RWPE2 (cell line): ENCODE measurements at regions not wholly inside any gene's neighbourhood (a gene's known extent, or its start where the extent isn't known, plus 50 kb on each side); places are given as distances from the start of the nearest gene placed in this dataset.

Source experiments
- ATAC-seq: fragments of 200-7000 bp; cut with Tn5 transposase; 3 replicates; pipeline ENCODE4 v1.9.1; 2021; ENCODE audit warnings: low read depth
- DNase-seq: peaks from one replicate; pipeline ENCODE4 v3.0.0-alpha.2; 2020; ENCODE audit warnings: low spot score
- H3K27ac ChIP-seq: fragments of 450-650 bp; 2 replicates; pipeline ENCODE4 v1.5.1; 2017; ENCODE audit warnings: mild to moderate bottlenecking; ENCODE audit not compliant: poor library complexity, severe bottlenecking
- H3K27me3 ChIP-seq: fragments of 250-450 bp; sonication (Bioruptor Pico); 2 replicates; pipeline ENCODE4 v1.5.1; 2021; ENCODE audit warnings: mild to moderate bottlenecking, moderate library complexity; ENCODE audit not compliant: insufficient read depth, poor library complexity, severe bottlenecking
- H3K36me3 ChIP-seq: fragments of 250-450 bp; sonication (Bioruptor Pico); 2 replicates; pipeline ENCODE4 v1.5.1; 2020; ENCODE audit warnings: low read depth, mild to moderate bottlenecking, moderate library complexity
- H3K4me1 ChIP-seq: fragments of 250-450 bp; sonication (Bioruptor Pico); 2 replicates; pipeline ENCODE4 v1.5.1; 2021; ENCODE audit warnings: mild to moderate bottlenecking, moderate library complexity; ENCODE audit not compliant: insufficient read depth, poor library complexity, severe bottlenecking
- H3K4me3 ChIP-seq: fragments of 250-450 bp; sonication (Bioruptor Pico); 2 replicates; pipeline ENCODE4 v1.5.1; 2021; ENCODE audit warnings: mild to moderate bottlenecking, moderate library complexity; ENCODE audit not compliant: severe bottlenecking
- H3K9me3 ChIP-seq: fragments of 250-450 bp; sonication (Bioruptor Pico); 2 replicates; pipeline ENCODE4 v1.5.1; 2021; ENCODE audit warnings: mild to moderate bottlenecking, moderate library complexity; ENCODE audit not compliant: severe bottlenecking
- TF ChIP-seq, protein P1 (sequence below): fragments of 450-650 bp; IDR thresholded peaks from one replicate; pipeline ENCODE4 v1.5.1; 2017; ENCODE audit warnings: mild to moderate bottlenecking, moderate library complexity; ENCODE audit not compliant: poor library complexity, severe bottlenecking

DNA sequence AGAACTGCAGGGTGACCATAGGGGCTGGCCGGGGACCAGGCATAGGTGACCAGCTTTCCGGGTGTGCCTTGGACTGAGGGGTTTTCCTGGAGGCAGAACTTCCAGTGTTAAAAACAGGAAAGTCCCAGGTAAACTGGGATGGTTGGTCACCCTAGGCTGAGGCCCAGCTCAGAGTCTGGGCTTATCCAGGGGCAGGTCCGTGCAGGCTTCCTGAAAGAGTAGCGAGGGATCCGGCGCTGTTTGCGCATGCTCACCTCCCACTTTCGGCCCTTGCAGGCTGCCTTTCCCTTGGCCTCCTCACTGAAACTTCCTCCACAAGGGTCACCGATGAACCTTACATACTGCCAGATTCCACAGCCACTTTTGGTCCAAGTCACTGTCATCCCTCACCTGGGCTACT is 119.8 kb upstream of the PLET1 start:
- no peak overlapping the region for H3K27ac ChIP-seq
- ATAC-seq (0 out of 3 replicates have a peak, but pooled peaks have one; percentile 23), DNase-seq (no peak)
- no peaks in the 10 kb centered on the region for H3K36me3 ChIP-seq
- no peaks in the 10 kb centered on the region for H3K27me3 ChIP-seq
- H3K9me3 ChIP-seq: no peaks in the 10 kb centered on the region
- TF ChIP-seq, protein P1, sequence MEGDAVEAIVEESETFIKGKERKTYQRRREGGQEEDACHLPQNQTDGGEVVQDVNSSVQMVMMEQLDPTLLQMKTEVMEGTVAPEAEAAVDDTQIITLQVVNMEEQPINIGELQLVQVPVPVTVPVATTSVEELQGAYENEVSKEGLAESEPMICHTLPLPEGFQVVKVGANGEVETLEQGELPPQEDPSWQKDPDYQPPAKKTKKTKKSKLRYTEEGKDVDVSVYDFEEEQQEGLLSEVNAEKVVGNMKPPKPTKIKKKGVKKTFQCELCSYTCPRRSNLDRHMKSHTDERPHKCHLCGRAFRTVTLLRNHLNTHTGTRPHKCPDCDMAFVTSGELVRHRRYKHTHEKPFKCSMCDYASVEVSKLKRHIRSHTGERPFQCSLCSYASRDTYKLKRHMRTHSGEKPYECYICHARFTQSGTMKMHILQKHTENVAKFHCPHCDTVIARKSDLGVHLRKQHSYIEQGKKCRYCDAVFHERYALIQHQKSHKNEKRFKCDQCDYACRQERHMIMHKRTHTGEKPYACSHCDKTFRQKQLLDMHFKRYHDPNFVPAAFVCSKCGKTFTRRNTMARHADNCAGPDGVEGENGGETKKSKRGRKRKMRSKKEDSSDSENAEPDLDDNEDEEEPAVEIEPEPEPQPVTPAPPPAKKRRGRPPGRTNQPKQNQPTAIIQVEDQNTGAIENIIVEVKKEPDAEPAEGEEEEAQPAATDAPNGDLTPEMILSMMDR: no peak
- H3K4me3 ChIP-seq: no peak overlapping the region
- no peaks in the 10 kb centered on the region for H3K4me1 ChIP-seq

DNA sequence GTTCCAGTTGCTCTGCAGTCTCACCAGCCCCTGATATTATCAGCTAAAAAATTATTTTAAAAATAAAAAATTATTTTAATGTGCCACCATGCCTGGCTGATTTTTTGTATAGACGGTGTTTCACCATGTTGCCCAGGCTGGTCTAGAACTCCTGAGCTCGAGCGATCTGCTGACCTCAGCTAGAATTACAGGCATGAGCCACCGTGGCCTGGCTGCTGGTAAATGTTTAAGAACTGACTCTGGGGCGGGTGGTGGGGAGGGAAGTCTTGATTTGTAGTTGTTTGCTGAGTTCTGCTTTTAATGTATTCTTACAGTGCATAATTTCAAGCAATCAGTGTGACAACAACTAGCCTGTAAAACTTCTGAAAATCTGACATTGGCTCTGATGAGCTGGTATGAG is 120.9 kb upstream of the PLET1 start:
- ATAC-seq (no peak), DNase-seq (no peak)
- TF ChIP-seq, protein P1: no peak
- no peaks in the 10 kb centered on the region for H3K9me3 ChIP-seq
- H3K4me3 ChIP-seq: no peak overlapping the region
- H3K27ac ChIP-seq: no peak overlapping the region
- H3K36me3 ChIP-seq: no peaks in the 10 kb centered on the region
- no peaks in the 10 kb centered on the region for H3K27me3 ChIP-seq
- no peaks in the 10 kb centered on the region for H3K4me1 ChIP-seq

DNA sequence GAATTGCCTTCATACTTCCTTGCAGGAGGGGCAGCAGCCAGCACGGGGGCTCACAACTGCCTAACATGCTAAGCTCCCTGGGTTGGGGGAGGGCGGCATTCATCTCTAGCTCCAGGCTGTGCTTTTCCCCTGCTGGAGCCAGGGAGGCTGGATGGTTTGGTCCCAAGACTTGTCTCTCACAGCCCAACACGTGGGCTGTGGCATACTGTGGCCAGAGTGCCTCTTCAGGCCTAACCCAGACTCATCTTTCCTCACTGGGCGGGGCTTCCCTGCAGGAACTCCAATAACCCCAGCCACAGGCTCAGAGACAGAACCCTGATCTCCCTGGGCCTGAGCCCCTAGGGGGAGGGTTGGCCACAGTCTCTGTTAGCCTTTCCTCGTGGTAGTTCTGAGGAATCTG is 121.9 kb upstream of the PLET1 start:
- Histone ChIP-seq H3K9me3 (no peaks in the 10 kb centered on the region), H3K4me1 (no peaks in the 10 kb centered on the region), H3K36me3 (no peaks in the 10 kb centered on the region), H3K27ac (no peak overlapping the region), H3K4me3 (no peak overlapping the region), H3K27me3 (no peaks in the 10 kb centered on the region)
- TF ChIP-seq, protein P1: no peak
- DNase-seq (no peak), ATAC-seq (no peak)

DNA sequence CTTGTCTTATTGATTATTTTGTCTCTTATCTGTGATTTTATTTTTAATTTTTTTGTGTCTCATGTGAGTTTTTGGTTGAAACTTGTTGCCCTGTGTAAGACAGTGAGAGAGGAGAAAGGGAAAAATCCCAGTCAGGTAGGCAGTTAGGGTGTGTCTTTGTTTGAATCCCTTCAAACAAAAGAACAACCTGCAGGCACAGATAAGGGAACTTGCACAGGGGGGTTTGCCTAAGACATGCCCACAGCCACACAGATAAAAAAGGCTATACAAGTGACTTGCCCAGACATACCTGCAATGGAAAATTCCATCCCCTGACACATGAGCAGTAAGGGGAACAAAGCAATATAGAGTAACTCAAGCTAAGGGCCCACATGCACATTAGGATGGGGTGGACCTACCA is 127.8 kb upstream of the PLET1 start:
- no peak for DNase-seq
- Histone ChIP-seq H3K36me3 (no peaks in the 10 kb centered on the region), H3K27me3 (no peaks in the 10 kb centered on the region), H3K4me3 (no peak overlapping the region), H3K9me3 (no peaks in the 10 kb centered on the region), H3K27ac (no peak overlapping the region), H3K4me1 (no peaks in the 10 kb centered on the region)
- TF ChIP-seq, protein P1: no peak
- no peak for ATAC-seq

DNA sequence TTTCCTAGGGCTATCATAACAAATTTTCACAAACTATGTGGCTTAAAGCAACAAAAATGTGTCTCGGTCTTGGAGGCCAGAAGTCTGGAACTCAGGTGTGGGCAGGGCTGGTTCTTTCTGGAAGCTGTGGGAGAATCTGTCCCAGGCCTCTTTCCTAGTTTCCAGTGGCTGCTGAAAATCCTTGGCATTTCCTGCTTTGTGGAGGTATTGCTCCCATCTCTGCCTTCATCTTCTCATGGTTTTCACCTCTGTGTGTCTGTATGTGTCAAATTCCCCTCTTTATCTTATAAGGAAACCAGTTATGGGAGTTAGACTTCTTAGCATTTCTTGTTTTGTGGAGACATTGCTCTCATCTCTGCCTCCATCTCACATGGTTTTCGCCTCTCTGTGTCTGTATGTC is 130.4 kb upstream of the PLET1 start:
- no peaks in the 10 kb centered on the region for H3K36me3 ChIP-seq
- H3K27me3 ChIP-seq: no peaks in the 10 kb centered on the region
- TF ChIP-seq, protein P1: no peak
- no peak for ATAC-seq
- no peak for DNase-seq
- H3K9me3 ChIP-seq: no peaks in the 10 kb centered on the region
- no peak overlapping the region for H3K27ac ChIP-seq
- no peaks in the 10 kb centered on the region for H3K4me1 ChIP-seq
- H3K4me3 ChIP-seq: no peak overlapping the region
